GDM1 (cell line): ENCODE measurements at regions not wholly inside any gene's neighbourhood (a gene's known extent, or its start where the extent isn't known, plus 50 kb on each side); places are given as distances from the start of the nearest gene placed in this dataset.
"Not testable (repeated sequence)": the region's sequence is repeated elsewhere in the genome, so short reads cannot be mapped to it uniquely, and the experiment has no call there.

Experiments
- DNase-seq: peaks from one replicate; lab custom pipeline; 2025; lab: John Stamatoyannopoulos, UW

DNA sequence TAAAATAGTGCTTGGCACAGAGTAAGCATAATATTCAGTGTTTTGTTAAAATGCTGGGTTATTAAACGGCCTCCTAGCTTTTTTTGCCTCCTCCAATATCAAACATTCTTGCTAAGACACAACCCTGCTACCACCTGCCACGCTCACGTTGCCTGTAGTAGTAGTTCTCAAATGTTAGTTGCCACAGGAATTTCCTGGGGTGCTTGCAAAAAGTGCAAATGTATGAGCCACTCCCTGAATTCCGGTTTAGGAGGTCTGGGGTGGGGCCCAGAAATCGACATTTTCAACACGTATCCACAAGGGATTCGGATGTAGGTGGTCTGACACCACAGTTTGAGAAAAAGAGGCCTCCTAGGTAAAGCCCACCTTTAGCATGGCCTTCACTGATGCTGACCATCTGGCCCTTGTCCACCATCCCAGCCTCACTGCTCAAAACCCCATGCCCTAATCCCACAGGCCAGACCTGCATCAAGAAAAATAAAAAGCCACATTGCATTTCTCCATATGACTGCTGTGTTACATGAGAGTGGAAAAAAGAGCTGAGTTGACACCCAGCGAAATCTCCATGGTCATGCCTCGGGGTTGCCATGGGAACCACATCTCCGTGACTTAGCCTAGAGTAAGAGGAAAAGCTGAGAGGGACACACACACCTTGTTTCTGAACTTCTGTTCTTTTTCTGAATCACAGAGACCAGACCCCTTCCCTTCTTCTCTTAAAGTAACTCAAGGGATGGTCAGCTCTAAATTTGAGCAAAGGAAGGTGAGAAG, 116.4 kb upstream of the HES1 start:
- DNase-seq: no peak

DNA sequence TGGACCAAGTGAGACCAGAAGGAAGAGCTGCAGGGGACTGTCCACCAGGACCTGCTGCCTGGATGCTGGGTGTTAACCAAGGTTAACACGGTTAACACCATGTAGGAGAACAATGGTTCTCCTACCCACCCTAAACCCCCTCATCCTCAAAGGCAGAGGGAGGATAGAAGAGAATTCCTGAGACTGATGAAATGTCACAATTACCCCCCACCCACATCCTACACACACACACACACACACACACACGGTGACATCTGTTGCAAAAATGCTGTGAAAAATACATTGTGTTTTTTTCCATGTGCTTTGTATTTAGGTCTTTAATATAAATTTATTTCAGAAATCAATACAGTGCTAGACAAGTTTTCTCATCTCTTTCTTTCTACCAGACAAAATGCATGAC, 113.9 kb upstream of the HES1 start:
- no peak for DNase-seq

DNA sequence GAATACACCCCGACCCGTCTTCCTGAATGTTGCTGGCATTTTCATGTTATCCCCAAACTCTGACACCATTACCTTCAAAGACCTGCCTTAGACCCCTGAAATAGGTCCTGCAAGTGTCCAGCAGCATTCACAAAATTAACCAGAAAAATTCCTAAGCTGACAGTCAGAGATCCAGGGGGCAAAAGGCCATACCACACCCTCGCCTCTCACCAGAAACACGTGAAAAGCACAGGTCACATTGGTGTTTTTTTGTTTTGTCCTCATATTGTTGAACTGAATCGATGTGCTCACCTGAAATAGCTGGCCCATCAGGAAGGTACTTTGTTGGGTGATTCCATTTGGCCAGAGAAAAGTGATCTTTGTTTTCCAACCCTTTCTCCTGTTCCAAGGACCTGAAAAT, 113.1 kb upstream of the HES1 start:
- no peak for DNase-seq

DNA sequence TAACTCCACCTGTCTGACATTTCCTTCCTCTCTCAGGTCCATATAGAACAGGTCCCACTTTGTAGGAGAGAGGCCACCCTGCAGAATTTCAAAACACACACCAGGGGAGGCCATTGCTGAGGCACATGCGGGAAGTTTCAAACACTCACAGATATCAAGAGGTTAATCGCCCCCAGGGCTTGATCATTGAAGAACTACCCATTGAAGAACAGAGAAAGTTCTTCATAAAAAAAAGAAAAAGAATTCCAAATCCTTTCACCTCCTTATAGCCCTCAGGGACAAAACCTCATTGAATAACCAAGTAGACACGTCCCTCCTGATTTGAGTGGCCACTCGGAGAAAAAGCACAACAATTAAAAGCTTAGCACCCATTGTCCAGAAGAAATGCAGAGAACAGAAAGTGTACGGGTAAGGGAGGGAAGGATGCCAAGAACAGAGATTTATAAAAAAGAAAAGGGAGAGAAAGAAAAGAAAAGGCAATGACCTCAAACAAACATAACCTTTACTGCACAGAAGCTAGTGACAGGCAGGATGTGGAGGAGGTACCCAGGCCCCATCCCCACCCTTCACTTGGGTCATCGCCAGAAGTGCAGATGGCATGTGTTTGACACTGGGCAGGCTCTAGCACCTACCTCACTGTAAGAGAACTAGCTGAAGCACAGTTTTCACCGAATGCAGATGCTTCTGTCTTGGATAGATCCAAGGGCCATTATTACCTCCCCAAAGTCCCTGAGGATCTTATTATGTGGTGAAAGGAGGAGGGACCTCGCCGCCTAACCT, 112.3 kb upstream of the HES1 start:
- DNase-seq: no peak

DNA sequence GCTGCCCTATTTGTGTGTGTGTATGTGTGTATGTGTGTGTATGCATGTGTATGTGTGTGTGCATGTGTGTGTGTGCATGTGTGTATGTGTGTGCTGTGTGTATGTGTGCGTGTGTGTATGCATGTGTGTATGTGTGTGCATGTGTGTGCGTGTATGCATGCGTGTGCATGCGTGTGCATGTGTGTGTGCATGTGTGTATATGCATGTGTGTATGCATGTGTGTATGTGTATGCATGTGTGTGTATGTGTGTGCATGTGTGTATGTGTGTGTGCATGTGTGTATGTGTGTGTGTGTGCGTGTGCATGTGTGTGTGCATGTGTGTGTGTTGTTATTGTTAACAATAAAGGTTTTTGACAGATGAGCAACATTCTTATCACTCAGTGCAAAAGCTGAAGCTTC, 110.8 kb upstream of the HES1 start:
- no peak for DNase-seq

DNA sequence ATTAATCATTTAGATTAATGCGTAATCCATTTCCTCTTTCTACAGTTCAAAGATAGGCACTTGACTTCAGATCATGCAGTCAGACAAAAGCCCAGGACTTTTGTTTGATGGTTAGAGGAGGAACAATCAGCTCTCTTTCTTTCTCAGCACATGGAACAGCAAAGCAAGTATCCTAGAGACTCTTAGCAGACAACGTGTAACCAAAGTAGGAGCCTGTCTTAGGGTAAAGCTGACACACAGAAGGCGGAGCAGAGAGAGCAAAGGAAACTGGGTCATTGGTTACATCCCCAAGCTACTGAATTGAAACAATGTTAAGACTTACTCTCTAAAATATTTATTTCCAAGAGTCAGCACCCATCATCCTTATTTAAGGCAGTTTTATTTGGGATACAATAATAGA, 110.0 kb upstream of the HES1 start:
- no peak for DNase-seq

DNA sequence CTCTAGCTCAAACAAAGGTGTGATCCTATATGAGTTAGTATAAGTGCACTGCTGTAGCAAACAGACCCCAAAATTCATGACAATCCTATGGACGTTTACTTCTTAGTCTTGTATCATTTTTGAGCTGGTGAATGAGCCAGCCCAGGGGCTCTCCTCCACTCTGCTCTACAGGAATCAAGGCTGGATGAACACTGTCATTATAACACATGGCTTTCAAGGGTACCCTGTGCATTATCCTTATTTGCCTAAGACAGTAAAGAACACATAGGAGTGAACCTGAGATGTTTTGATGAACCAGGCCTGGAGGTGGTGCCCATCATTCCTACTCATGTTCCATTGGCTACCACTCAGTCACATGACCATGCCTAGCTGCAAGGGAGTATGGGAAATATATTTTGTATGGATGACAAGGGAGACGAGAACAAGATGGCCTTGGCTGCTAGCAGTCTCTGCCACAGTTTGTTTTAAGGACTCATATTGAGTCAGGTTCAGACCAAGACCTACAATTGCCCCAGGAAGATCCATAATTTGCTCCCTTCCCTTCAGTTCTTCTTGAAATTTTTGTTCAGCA, 107.4 kb upstream of the HES1 start:
- DNase-seq: no peak

DNA sequence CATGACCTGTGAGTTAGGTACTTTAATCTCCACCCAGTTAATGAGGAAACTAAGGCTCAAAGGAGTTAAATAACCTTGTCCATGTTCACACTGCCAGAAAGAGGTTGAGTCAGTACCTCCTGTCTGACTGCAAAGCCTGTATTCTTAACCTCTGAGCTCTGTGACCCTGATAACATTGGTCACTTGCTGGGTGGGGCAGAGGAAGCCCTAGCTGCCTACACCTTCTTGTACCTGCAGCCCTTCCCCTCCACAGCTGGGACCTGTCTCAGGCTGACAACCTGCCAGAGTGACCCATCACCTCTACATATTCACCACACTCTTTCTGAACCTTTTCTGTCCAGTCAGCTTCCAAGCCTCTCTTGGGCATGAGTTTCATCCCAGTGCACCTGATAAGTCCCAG, 106.1 kb upstream of the HES1 start:
- no peak for DNase-seq

DNA sequence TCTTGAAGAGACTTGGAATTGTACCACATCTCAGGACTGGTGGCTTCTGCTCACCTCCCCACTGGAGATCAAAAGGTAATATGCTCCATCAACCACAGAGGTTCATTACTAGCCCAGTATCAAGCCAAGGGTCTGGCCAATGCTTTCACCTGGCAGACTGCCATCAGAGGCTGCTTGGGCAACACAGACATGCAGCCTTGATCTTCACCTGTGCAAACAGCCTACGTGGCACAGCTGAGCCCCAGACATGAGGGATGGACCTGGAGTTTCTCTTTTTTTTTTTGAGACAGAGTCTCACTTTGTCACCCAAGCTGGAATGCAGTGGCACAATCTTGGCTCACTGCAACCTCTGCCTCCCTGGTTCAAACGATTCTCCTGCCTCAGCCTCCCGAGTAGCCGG, 105.6 kb upstream of the HES1 start:
- no peak for DNase-seq

DNA sequence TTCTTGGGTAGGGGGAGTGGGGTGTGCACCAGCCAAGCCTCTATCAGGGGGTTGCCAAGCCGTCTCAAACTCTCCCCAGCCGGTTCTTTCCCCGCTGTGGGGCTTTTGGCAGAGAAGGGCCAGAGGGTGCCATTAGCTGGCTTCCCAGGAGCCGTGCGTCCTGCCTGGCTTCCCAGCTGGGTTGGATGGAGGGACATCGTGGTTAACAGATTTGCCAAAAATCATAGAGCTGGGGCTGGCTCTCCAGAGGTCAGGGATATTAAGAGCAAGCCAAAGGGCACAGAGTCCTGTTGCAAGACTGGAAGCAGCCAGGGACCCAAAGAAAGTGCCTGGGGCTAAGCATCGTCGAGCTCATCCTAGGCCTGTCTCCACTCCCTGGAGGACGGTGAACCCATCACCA, 104.6 kb upstream of the HES1 start:
- no peak for DNase-seq

DNA sequence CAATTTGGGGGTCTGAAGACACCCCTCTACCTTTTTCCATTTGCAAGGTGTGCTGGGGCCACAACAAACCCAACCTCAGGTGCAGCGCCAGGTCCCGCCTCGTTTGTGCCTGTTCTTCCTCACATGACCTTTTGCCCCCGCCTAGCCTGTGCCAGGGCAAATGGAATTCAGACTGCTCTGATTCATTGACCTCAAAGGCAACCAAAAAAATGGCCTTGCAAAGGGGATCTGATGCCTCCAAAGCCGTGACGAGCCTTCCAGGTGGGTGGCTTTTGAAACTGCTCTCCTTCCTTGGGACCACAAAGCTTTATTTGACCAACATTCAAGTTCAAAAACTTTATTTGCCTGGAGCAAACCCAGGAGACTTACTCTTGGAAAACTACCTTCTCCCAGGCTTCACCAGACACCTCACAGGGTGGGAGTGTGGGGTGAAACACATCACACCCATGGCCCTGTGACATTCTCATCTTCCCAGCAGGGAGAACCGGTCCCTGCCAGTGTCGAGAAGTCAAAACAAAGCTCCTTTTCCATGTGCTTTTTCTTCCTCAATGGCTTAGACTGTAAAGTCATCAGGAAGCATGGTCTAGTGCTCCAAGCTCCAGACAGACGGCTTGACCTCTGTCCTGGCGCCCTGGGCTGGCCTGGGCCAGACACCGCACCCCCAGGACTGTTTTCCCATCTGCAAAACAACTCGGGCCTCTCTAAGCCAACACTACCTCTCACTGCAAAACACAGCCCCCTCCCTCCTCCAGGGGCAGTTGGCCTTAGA, 103.9 kb upstream of the HES1 start:
- no peak for DNase-seq

DNA sequence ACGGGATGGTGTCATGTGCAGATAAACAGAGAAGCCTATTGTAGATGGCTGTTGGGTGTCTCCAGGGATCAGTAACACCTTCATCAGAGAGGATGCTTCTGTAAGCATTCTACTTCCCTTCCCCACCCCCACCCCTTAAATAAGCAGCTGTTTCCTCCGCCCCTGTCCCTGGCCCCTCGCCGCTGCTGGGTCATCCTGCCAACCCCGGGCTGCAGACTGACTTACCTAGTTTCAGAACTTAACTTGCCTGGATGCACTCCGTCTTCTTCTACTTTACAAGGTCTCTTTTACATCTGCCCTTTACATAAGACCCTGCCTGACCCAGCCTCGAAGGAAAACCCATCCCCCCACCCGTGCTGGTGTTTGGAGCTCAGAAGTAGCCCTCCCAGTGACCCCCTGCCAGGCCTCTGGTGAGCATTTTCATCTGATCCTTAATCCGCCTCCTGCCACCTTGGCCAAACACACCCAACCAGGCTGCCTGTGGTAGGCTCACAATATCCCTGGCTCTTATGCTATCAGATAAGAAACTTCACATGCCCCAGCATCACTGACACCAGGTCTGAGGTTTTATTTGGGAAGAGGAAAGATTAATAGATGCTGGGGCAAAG, 103.0 kb upstream of the HES1 start:
- DNase-seq: no peak

DNA sequence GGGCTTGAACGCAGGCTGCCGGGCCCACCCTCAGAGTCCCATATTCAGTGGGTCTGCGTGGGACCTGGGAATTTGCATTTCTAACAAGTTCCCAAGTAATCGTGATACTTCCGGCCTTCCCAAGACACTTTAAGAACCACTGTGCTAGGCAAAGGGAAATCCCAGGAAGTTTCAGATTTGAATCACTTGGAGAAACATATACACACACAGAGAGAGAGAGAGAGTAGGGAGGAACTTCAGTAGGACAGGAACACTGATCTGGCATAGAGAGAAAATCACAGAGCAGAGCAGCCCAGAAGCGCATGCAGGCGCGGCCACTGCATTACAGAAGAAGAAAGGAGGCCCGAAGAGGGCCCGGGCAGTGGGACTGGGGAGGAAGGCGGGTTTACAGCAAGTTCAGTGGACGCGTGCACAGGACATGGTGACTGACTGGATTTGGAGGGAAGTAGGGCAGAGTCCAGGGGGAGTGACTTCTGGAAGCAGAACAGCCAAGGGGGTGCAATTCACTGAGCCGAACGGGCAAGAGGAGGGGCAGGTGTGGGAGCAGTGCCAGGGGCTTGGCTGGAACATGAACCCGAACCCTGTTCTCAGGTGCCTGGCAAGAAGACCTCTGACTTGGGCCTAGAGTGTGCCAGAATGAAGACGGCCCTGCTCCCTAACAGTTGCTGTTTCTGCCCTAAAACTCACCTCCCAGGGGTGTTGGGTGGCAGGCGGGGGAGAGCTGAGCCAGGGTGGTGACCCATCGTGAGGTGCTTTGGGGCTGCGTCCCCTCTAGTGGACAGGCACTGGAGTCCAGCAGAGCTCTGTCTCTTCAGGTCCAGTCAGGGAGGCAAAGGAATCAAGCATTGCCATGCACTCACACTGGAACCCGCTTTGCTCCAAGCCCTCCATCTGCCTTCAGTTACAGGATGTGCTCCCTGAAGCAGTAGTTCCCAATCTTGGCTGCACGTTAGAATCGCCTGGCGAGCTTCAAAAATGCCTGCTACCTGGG, 101.3 kb upstream of the HES1 start:
- no peak for DNase-seq

DNA sequence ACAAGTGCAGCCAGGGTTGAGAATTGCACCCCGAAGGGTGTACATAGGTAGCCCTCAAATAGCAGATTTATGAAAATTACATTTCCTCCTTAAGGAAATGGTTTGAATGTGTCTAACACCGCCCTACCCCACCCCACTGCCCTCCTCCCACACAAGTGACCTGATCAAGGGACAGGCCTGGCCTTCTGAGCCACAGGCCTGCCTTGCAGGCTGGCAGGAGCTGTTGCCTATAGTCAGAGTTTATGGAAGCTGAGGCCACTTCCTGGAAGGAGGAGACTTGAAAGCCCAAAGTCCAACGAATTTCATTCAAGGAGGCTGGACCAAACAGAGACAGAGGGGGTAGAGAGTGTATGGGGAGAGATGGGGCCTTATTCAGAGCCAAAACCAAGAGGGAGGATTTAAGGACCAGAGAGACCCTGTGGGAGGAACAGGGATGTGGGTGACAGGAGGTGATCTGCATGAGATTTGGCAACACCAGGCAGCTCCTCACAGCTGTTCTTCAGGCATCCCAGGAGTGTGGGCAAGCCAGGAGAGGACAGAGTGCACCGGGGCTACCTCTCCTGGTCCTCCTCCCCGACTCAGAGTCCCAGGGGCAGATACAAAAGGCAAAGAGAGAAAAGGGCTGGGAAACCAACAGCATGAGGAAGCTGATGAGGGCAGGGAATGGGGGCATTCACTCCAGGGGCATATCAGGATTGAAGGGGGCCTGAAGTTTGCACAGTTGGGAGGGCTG, 100.4 kb upstream of the HES1 start:
- no peak for DNase-seq

DNA sequence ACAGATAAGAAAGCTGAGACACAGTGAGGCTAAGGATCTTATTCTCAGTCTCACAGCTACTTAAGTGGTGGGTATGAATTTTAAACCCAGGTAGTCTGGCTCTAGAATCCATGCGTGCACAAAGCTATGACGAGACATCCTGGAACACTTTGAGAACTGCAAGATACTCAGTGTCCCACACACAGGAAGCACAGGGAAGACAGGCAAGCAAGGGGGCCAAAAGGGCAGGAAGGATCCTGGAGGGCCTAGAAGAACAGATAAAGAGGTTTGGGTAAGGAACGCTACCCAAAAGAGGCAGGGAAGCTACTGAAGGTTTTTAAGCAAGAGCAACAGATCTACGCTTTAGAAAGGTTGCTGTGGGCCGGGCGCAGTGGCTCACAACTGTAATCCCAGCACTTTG, 99.1 kb upstream of the HES1 start:
- DNase-seq: no peak

DNA sequence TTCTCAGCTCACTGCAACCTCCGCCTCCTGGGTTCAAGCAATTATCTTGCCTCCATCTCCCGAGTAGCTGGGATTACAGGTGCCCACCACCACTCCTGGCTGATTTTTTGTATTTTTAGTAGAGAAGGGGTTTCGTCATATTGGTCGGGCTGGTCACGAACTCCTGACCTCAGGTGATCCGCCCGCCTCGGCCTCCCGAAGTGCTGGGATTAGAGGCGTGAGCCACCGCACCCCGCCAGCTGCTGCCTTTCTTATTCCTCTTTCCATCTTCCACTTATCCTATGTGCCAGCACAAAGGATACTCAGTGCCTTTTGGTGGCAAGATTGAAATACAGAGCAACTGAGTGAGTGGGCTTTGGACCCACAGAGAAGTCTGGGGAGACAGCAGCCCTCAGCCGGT, 97.6 kb upstream of the HES1 start:
- not testable (repeated sequence) for DNase-seq

DNA sequence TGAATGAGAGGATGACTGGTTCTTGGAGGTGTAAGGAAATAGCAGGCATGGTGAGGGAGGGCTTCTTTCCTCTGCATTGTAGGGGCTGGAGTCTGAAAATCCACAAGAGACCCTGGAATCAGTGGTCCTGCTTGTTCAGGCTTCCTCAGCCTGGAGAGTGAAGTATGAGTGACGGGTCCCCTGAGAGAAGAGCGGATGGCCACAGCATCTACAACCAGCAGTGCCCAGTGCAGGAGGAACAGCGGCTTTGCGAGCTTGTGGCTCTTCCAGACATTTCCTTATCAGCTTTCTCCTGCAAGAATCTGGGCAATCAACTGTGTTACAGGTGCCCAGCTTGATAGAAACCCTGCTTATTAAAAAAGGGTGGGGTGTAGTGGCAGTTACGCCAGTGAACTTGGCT, 97.0 kb upstream of the HES1 start:
- DNase-seq: no peak

DNA sequence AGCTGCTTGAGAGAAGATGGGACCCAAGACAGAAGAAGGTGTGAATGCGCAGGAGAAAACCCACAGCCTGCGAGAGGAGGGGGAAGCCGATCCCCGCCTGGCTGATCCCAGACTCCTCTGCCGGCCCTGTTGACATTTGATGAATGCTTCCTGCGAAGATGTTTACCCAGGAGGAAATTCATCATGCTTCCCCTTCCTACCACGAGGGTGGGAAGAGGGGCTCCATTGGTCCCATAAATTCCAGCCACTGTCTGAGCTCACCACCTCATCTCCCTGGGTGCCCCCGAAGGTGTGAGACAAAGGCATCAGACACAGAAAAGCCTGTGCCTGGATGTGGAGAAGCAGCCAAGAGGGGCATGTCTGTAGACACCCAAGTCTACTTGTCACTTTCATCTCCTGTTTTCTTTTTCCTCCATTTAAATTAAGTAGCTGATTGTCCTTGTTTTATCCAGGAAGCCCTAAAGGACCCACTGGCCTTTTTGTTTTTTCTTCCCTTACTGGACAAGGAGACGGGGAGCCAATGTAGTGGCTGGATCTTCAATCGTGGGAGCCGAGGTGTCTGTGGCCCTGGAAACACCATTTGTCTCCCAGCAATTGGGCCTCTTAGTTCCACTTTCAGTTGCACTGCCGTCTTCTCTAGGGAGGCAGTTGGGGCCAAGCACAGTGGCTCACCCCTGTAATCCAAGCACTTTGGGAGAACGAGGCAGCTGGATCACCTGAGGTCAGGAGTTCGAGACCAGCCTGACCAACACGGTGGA, 95.3 kb upstream of the HES1 start:
- no peak for DNase-seq

DNA sequence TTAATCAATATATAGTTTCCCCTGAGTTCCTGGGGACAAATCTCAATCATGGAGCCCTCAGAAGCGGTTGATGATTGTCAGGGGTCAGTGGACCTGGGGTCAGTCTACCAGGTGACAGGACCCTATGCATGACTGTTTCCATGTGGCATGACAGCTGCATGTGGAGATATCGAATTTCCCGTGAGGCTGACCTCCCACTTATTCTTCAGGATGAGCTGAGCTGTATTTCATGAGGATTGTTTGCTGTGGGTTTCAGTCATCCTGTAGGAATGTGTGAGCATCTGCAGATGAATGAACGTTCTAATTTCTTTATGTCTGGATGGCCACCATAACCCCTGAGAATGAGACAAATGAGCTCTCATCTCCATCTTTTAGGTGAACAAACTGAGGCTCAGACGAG, 93.0 kb upstream of the HES1 start:
- DNase-seq: no peak

DNA sequence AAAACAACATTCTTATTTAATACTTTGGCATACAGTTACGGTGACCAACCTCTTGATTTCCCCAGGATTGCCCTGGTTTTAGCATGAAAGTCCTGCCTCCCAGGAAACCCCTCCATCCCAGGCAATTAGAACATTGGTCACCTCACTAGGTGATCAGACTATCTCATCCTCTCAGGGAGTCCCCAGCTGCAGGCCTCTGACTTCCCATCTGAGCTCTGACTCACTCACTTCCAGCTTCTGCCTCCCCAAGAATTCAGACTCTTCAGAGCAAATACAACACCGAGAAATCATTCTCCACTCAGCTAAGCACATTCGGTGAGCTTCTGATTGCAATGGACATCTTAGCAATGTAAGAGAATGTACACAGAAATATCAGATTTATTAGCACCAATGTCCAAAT, 92.4 kb upstream of the HES1 start:
- peak; percentile 45 for DNase-seq
